Natural killer cell (primary cell): ENCODE measurements at regions not wholly inside any gene's neighbourhood (a gene's known extent, or its start where the extent isn't known, plus 50 kb on each side); places are given as distances from the start of the nearest gene placed in this dataset.

Experiments used
- ATAC-seq, 3 donors: fragments of 150-1000 bp in 2 of 3; fragments of 200-7000 bp in 1 of 3; cut with Tn5 transposase; 1 replicate in 1 of 3; 2 replicates in 2 of 3; pipeline ENCODE4 v1.10.0; 2021; ENCODE audit warnings: mild to moderate bottlenecking in 2 of 3, moderate library complexity in 2 of 3
- DNase-seq, 2 donors: peaks; one replicate each; pipeline versions ENCODE4 v3.0.0 to v3.0.0-alpha.2; 2013 to 2021; ENCODE audit warnings: mixed read lengths in 1 of 2
- H3K27ac ChIP-seq: one replicate; pipeline ENCODE4 v1.5.1; 2013; ENCODE audit warnings: mild to moderate bottlenecking, low read length
- H3K27me3 ChIP-seq: one replicate; pipeline ENCODE4 v1.6.1; 2013; ENCODE audit warnings: low read length; ENCODE audit not compliant: control insufficient read depth, insufficient read depth
- H3K36me3 ChIP-seq: one replicate; pipeline ENCODE4 v1.6.1; 2013; ENCODE audit warnings: low read length; ENCODE audit not compliant: control insufficient read depth, insufficient read depth
- H3K4me1 ChIP-seq: one replicate; pipeline ENCODE4 v1.6.1; 2013; ENCODE audit warnings: low read length; ENCODE audit not compliant: control insufficient read depth, insufficient read depth
- H3K4me3 ChIP-seq: one replicate; pipeline ENCODE4 v1.5.1; 2013; ENCODE audit warnings: low read length
- H3K9me3 ChIP-seq: one replicate; pipeline ENCODE4 v1.6.1; 2013; ENCODE audit warnings: low read length; ENCODE audit not compliant: control insufficient read depth, insufficient read depth
- H3K27ac Mint-ChIP-seq, 2 donors: one replicate each; pipeline ENCODE4 v1.8.0; 2022; ENCODE audit warnings: mild to moderate bottlenecking in 2 of 2, mixed read lengths in 2 of 2, moderate library complexity in 1 of 2
- H3K27me3 Mint-ChIP-seq, 2 donors: one replicate each; pipeline ENCODE4 v1.8.0; 2022; ENCODE audit warnings: low read depth in 2 of 2, mixed read lengths in 2 of 2
- H3K36me3 Mint-ChIP-seq: one replicate; pipeline ENCODE4 v1.8.0; 2022; ENCODE audit warnings: mixed read lengths
- H3K4me1 Mint-ChIP-seq, 2 donors: one replicate each; pipeline ENCODE4 v1.8.0; 2022; ENCODE audit warnings: mixed read lengths in 2 of 2
- H3K4me3 Mint-ChIP-seq: one replicate; pipeline ENCODE4 v1.8.0; 2022; ENCODE audit warnings: mild to moderate bottlenecking, moderate library complexity, mixed read lengths
- H3K9me3 Mint-ChIP-seq, 2 donors: one replicate each; pipeline ENCODE4 v1.8.0; 2022; ENCODE audit warnings: mixed read lengths in 2 of 2
- CTCF ChIP-seq: fragments of 200-600 bp; IDR thresholded peaks from one replicate; pipeline ENCODE4 v1.8.0; 2022; ENCODE audit warnings: antibody characterized with exemption
- WGBS: methylation state at CpG from one replicate; pipeline ENCODE4 v1.1.7; 2013; ENCODE audit warnings: missing lambda C conversion rate; ENCODE audit not compliant: insufficient coverage; 5-methylcytosine and 5-hydroxymethylcytosine counted together
- intact Hi-C: fragments of 100-400 bp; cut with micrococcal nuclease; formaldehyde crosslinking; loops from one replicate; pipeline ENCODE4 v1.14.2; 2022

- Histone ChIP-seq H3K27me3 (no peaks in the 10 kb centered on the region), H3K27ac (no peak overlapping the region), H3K36me3 (no peaks in the 10 kb centered on the region), H3K4me3 (no peak overlapping the region), H3K4me1 (no peaks in the 10 kb centered on the region), H3K9me3 (no peaks in the 10 kb centered on the region)
- peaks cover 24 to 25% of the 10 kb centered on the region in 2 donors for H3K4me1 Mint-ChIP-seq
- H3K27ac Mint-ChIP-seq = no peak overlapping the region
- intact Hi-C loops = no loop called here
- peaks cover 0 to 33% of the 10 kb centered on the region in 2 donors for H3K27me3 Mint-ChIP-seq
- H3K9me3 Mint-ChIP-seq = peaks cover 0 to 3% of the 10 kb centered on the region in 2 donors
- H3K4me3 Mint-ChIP-seq = no peak overlapping the region
- ATAC-seq = no peak
- no peak for TF ChIP-seq CTCF
- no peaks in the 10 kb centered on the region for H3K36me3 Mint-ChIP-seq
- 95% methylated on average over 4 of the region's 4 CpGs for WGBS
- DNase-seq = no peak
Measured at GRCh38 chrX:42434458-42435166, 343.4 kb downstream of the PPP1R2C start.

- Histone ChIP-seq H3K4me3 (no peak overlapping the region), H3K4me1 (no peaks in the 10 kb centered on the region), H3K9me3 (no peaks in the 10 kb centered on the region), H3K27ac (no peak overlapping the region), H3K36me3 (no peaks in the 10 kb centered on the region), H3K27me3 (no peaks in the 10 kb centered on the region)
- H3K9me3 Mint-ChIP-seq = peaks cover 0 to 3% of the 10 kb centered on the region in 2 donors
- no peak for TF ChIP-seq CTCF
- H3K27me3 Mint-ChIP-seq = peaks cover 0 to 29% of the 10 kb centered on the region in 2 donors
- H3K27ac Mint-ChIP-seq = no peak overlapping the region
- DNase-seq = no peak
- H3K4me1 Mint-ChIP-seq = peaks cover 15 to 21% of the 10 kb centered on the region in 2 donors
- no peaks in the 10 kb centered on the region for H3K36me3 Mint-ChIP-seq
- WGBS = no CpG with 5 or more reads among the region's 2 CpGs
- no peak overlapping the region for H3K4me3 Mint-ChIP-seq
- intact Hi-C loops = no loop called here
- no peak for ATAC-seq
Measured at GRCh38 chrX:42432552-42432951, 345.4 kb downstream of the PPP1R2C start.

GRCh38 chrX:42422961-42423360, 355.0 kb downstream of the PPP1R2C start:
- Histone ChIP-seq H3K27me3 (no peaks in the 10 kb centered on the region), H3K4me3 (no peak overlapping the region), H3K27ac (no peak overlapping the region), H3K36me3 (no peaks in the 10 kb centered on the region), H3K4me1 (no peaks in the 10 kb centered on the region), H3K9me3 (no peaks in the 10 kb centered on the region)
- WGBS = 83% methylated on average over 1 of the region's 4 CpGs
- ATAC-seq (no peak), DNase-seq (no peak)
- H3K36me3 Mint-ChIP-seq = no peaks in the 10 kb centered on the region
- no peaks in the 10 kb centered on the region for H3K4me1 Mint-ChIP-seq
- H3K27me3 Mint-ChIP-seq = peaks cover 0 to 9% of the 10 kb centered on the region in 2 donors
- no peak overlapping the region for H3K4me3 Mint-ChIP-seq
- intact Hi-C loops = no loop called here
- H3K9me3 Mint-ChIP-seq = no peaks in the 10 kb centered on the region
- H3K27ac Mint-ChIP-seq = no peak overlapping the region
- no peak for TF ChIP-seq CTCF

- WGBS = 97% methylated on average over 3 of the region's 4 CpGs
Measured at GRCh38 chrX:42420426-42420825, 357.5 kb downstream of the PPP1R2C start.

More at GRCh38 chrX:42420426-42420825, 357.5 kb downstream of the PPP1R2C start:
- H3K9me3 ChIP-seq = no peaks in the 10 kb centered on the region
- DNase-seq (no peak), ATAC-seq (no peak)
- H3K4me1 Mint-ChIP-seq = no peaks in the 10 kb centered on the region
- no peaks in the 10 kb centered on the region for H3K9me3 Mint-ChIP-seq
- no peaks in the 10 kb centered on the region for H3K4me1 ChIP-seq
- no peaks in the 10 kb centered on the region for H3K36me3 ChIP-seq
- intact Hi-C loops = no loop called here
- TF ChIP-seq CTCF = no peak
- peaks cover 0 to 19% of the 10 kb centered on the region in 2 donors for H3K27me3 Mint-ChIP-seq
- no peak overlapping the region for H3K4me3 ChIP-seq
- H3K27me3 ChIP-seq = no peaks in the 10 kb centered on the region
- no peak overlapping the region for H3K4me3 Mint-ChIP-seq
- no peak overlapping the region for H3K27ac ChIP-seq
- no peaks in the 10 kb centered on the region for H3K36me3 Mint-ChIP-seq
- H3K27ac Mint-ChIP-seq = no peak overlapping the region
